ENCODE measurements at regions not wholly inside any gene's neighbourhood (a gene's known extent, or its start where the extent isn't known, plus 50 kb on each side); places are given as distances from the start of the nearest gene placed in this dataset.

GRCh38 chr20:21821358-21821757, 115.9 kb downstream of the PAX1 start:
- TF ChIP-seq POLR2AphosphoS5 (IDR thresholded peaks at IDR 0.05) (no peak), CTCF (IDR thresholded peaks at IDR 0.05) (no peak), POLR2A (IDR thresholded peaks at IDR 0.05) (no peak), EP300 (IDR thresholded peaks at IDR 0.05) (no peak)
